GM06990 (cell line): ENCODE measurements at regions not wholly inside any gene's neighbourhood (a gene's known extent, or its start where the extent isn't known, plus 50 kb on each side); places are given as distances from the start of the nearest gene placed in this dataset.

Experiments
- DNase-seq: peaks from one replicate; pipeline ENCODE4 v3.0.0-alpha.2; 2011; ENCODE audit not compliant: insufficient read length; ENCODE audit errors: extremely low read depth
- H3K27me3 ChIP-seq: replicated peaks from 2 replicates; pipeline ENCODE4 v1.6.0; 2011; ENCODE audit warnings: low read length; ENCODE audit not compliant: control insufficient read depth, insufficient read depth
- H3K36me3 ChIP-seq: 2 replicates; pipeline ENCODE4 v1.5.1; 2011; ENCODE audit warnings: low read length; ENCODE audit not compliant: control insufficient read depth, insufficient read depth
- H3K4me3 ChIP-seq: replicated peaks from 2 replicates; pipeline ENCODE4 v1.5.1; 2011; ENCODE audit warnings: low read depth, mild to moderate bottlenecking, control low read depth, low read length
- CTCF ChIP-seq: IDR thresholded peaks from 2 replicates; pipeline ENCODE4 v1.5.1; 2011; ENCODE audit warnings: low read length, control low read depth, mild to moderate bottlenecking, inconsistent platforms; ENCODE audit not compliant: insufficient read depth, poor library complexity, severe bottlenecking

GRCh38 chr17:34499576-34499975, 79.8 kb upstream of the TMEM132E start:
- Histone ChIP-seq H3K4me3 (no peak overlapping the region), H3K36me3 (no peaks in the 10 kb centered on the region), H3K27me3 (no peaks in the 10 kb centered on the region; the same call in none of the 2 replicates)
- no peak for DNase-seq
- TF ChIP-seq CTCF, result no peak

- H3K4me3 ChIP-seq, result no peak overlapping the region
- no peaks in the 10 kb centered on the region; the same call in 1 of the 2 replicates for H3K27me3 ChIP-seq
- no peak for DNase-seq
- H3K36me3 ChIP-seq, result no peaks in the 10 kb centered on the region
- no peak for TF ChIP-seq CTCF
These were observed 85.5 kb upstream of the TMEM132E start for GRCh38 chr17:34493917-34494316.

- TF ChIP-seq CTCF, result no peak
- no peak overlapping the region for H3K4me3 ChIP-seq
- H3K36me3 ChIP-seq, result no peaks in the 10 kb centered on the region
- no peaks in the 10 kb centered on the region; the same call in 1 of the 2 replicates for H3K27me3 ChIP-seq
- no peak for DNase-seq
These were observed 91.8 kb upstream of the TMEM132E start for GRCh38 chr17:34487626-34488025.

GRCh38 chr17:34486761-34487160, 92.6 kb upstream of the TMEM132E start:
- H3K36me3 ChIP-seq, result no peaks in the 10 kb centered on the region
- H3K27me3 ChIP-seq, result no peaks in the 10 kb centered on the region; the same call in 1 of the 2 replicates
- no peak overlapping the region for H3K4me3 ChIP-seq
- no peak for TF ChIP-seq CTCF
- DNase-seq, result no peak

GRCh38 chr17:34485999-34486398, 93.4 kb upstream of the TMEM132E start:
- H3K27me3 ChIP-seq, result no peaks in the 10 kb centered on the region; the same call in 1 of the 2 replicates
- no peak for TF ChIP-seq CTCF
- DNase-seq, result no peak
- no peaks in the 10 kb centered on the region for H3K36me3 ChIP-seq
- H3K4me3 ChIP-seq, result no peak overlapping the region

GRCh38 chr17:34484193-34484733, 95.1 kb upstream of the TMEM132E start:
- no peak for DNase-seq
- TF ChIP-seq CTCF, result no peak
- no peaks in the 10 kb centered on the region for H3K36me3 ChIP-seq
- no peak overlapping the region for H3K4me3 ChIP-seq
- no peaks in the 10 kb centered on the region; the same call in 1 of the 2 replicates for H3K27me3 ChIP-seq
